ENCODE measurements at regions not wholly inside any gene's neighbourhood (a gene's known extent, or its start where the extent isn't known, plus 50 kb on each side); places are given as distances from the start of the nearest gene placed in this dataset.
"Not testable (repeated sequence)": the region's sequence is repeated elsewhere in the genome, so short reads cannot be mapped to it uniquely, and the experiment has no call there.

DNA sequence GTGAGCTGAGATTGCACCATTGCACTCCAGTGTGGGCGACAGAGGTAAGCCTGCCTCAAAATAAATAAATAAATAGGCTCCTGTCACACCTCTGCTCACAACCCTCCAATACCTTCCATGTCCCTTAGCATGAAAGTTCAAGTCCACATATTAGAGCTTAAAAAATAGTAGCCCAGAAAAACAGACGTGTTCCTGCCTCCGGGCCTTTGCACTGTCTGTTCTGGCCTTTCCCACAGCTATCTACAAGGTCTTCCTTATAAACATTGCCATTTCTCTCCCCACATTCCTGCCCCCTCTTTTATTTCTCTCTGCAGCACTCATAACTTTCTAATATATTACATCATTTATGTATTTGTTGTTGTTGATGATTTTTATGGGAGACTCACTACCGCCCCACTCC lies 85.6 kb upstream of the CASZ1 start:
- TF ChIP-seq, protein P1, sequence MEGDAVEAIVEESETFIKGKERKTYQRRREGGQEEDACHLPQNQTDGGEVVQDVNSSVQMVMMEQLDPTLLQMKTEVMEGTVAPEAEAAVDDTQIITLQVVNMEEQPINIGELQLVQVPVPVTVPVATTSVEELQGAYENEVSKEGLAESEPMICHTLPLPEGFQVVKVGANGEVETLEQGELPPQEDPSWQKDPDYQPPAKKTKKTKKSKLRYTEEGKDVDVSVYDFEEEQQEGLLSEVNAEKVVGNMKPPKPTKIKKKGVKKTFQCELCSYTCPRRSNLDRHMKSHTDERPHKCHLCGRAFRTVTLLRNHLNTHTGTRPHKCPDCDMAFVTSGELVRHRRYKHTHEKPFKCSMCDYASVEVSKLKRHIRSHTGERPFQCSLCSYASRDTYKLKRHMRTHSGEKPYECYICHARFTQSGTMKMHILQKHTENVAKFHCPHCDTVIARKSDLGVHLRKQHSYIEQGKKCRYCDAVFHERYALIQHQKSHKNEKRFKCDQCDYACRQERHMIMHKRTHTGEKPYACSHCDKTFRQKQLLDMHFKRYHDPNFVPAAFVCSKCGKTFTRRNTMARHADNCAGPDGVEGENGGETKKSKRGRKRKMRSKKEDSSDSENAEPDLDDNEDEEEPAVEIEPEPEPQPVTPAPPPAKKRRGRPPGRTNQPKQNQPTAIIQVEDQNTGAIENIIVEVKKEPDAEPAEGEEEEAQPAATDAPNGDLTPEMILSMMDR (IDR thresholded peaks at IDR 0.05) = no peak
- TF ChIP-seq POLR2A (IDR thresholded peaks at IDR 0.05) = no peak
- Histone ChIP-seq H3K9me3 (no peaks in the 10 kb centered on the region), H3K4me1 (no peaks in the 10 kb centered on the region), H3K27me3 (peaks cover 0 to 50% (median 0%) of the 10 kb centered on the region in 4 donors), H3K36me3 (no peaks in the 10 kb centered on the region), H3K27ac (no peak overlapping the region), H3K4me3 (no peak overlapping the region)
- DNase-seq = no peak
- intact Hi-C loops (cut with DNase I) = no loop called here
- 91 to 92% methylated on average over 4 of the region's 4 CpGs for WGBS, 2 donors

DNA sequence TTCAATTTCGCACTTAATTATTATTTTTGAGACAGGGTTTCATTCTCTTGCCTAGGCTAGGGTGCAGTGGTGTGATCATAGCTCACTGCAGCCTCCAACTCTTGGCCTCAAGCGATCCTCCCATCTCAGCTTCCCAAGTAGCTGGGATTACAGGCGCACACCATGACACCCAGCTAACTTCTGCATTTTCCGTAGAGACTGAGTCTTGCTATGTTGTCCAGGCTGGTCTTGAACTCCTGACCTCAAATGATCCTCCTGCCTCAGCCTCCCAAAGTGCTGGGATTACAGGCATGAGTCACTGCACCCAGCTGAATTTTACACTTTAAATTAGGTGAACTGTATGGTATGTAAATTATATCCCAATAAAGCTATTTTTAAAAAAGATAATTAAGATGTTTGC lies 90.6 kb upstream of the CASZ1 start:
- H3K9me3 ChIP-seq; intact Hi-C loops (cut with DNase I); H3K4me3 ChIP-seq; H3K27ac ChIP-seq; H3K36me3 ChIP-seq; DNase-seq: not testable (repeated sequence)
- peaks cover 7 to 39% (median 18%) of the 10 kb centered on the region in 3 donors for H3K4me1 ChIP-seq
- H3K27me3 ChIP-seq = peaks cover 0 to 89% (median 0%) of the 10 kb centered on the region in 4 donors
- 83 to 89% methylated on average over 4 of the region's 4 CpGs for WGBS, 2 donors

DNA sequence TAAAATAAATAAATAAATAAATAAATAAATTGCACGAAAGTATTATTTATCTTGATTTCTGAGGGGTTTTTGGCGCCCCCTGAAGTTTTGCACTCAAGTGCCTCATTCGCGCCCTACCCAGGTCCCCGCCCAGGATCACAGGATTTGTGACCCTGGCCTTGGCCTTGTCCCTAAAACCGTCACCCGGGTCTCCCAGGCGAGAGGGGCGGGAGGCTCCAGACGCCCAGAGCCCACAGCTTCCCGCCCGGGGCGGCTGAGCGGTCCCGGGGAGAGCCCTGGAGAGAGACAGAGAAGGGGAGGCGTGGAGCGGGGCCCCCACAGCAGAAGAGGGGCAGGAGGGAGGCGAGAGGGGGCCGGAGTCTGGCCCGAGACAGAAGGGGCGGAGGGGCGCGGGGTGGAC lies 91.8 kb upstream of the CASZ1 start:
- intact Hi-C loops (cut with DNase I) = no loop called here
- Histone ChIP-seq H3K9me3 (no peaks in the 10 kb centered on the region), H3K27me3 (peaks cover 0 to 86% (median 0%) of the 10 kb centered on the region in 4 donors), H3K36me3 (no peaks in the 10 kb centered on the region), H3K4me3 (peak overlapping the region in 2 of 4 donors; percentile 29 to 51), H3K4me1 (peaks cover 7 to 39% (median 18%) of the 10 kb centered on the region in 3 donors), H3K27ac (no peak overlapping the region)
- TF ChIP-seq, protein P1 (IDR thresholded peaks at IDR 0.05) = no peak
- TF ChIP-seq POLR2A (IDR thresholded peaks at IDR 0.05) = no peak
- DNase-seq = no peak
- WGBS, 2 donors = 25 to 43% methylated on average over 8 to 9 of the region's 23 CpGs

DNA sequence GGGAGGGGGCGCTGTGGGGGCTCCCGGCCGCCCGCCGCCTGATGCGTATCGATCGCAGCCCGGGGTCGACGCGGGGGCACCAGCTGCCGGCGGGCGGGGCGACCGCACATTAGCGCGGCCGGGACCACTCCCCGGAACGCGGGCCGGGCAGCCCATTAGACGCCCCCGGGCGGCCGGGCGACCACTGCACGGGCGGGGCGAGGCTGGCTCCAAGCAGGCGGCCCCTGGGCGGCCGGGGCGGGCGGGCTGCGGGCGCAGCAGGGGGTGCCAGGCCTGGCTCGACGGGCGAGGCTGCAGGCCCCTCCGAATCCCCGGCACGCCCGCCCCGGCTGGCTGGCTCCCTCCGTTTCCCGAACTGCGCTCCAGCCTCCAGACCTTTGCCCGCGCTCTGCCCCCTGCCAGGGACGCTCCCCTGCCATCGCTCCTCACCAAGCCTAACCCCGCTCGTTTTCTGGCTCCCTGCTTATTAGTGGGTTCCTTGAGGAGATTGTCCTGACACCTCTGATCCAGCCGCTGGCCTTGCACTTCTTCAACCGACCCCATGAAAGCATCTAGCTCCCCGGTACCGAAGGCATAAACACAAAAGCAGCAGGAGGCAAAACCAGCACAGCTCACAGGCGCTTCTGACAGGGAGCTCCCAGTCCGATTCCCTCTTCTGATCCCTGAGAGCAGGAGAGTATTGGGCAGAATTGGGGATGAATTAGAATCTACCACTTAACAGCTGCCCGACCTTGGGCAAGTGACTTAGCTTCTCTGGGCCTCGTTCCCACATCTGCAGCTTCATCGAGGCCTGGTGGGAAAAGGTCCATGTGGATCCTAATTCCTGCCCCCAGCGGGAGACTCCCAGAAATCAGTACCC lies 92.6 kb upstream of the CASZ1 start:
- H3K9me3 ChIP-seq = no peaks in the 10 kb centered on the region
- intact Hi-C loops (cut with DNase I) = no loop called here
- no peak for DNase-seq
- no peaks in the 10 kb centered on the region for H3K36me3 ChIP-seq
- H3K27me3 ChIP-seq = peaks cover 0 to 91% (median 0%) of the 10 kb centered on the region in 4 donors
- H3K27ac ChIP-seq = no peak overlapping the region
- TF ChIP-seq, protein P1 (IDR thresholded peaks at IDR 0.05) = no peak
- TF ChIP-seq POLR2A (IDR thresholded peaks at IDR 0.05) = no peak
- peaks cover 7 to 39% (median 18%) of the 10 kb centered on the region in 3 donors for H3K4me1 ChIP-seq
- H3K4me3 ChIP-seq = peak overlapping the region in 2 of 4 donors; percentile 29 to 51
- 53 to 77% methylated on average over 12 to 23 of the region's 66 CpGs for WGBS, 2 donors

DNA sequence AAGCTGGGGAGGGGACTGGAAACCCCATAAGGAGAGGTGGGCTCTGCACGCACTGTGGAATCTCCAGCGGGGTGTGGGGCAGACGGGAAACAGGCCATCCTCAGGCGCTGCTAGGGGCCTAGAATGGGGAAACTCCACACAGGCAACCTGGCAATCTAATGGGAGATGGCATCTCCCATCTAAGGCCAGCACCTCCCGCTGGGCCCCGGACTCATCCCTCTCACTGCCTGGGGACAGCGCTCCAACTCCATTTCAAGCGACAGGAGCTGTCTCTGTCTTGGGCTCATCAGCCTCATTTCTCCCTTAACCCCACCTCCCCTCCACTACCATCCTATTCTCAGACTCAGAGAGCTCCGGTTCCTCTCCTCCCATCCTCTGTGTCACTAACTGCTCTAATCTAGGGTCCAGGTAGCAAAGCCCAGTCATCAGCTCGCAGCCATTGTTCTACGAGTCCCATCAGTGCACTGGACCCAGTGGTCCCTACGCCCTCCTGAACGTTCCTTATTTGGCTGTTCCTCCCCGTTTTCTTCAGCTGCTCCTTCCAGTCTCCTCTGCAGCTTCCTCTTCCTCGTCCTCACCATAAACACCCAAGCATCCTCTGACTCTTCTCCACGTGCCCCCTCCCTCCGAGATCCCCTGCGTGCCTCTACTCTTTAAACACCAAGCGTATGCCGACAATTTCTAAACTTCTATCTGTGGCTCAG lies 93.4 kb upstream of the CASZ1 start:
- peaks cover 7 to 39% (median 18%) of the 10 kb centered on the region in 3 donors for H3K4me1 ChIP-seq
- DNase-seq = no peak
- H3K9me3 ChIP-seq = no peaks in the 10 kb centered on the region
- peaks cover 0 to 85% (median 0%) of the 10 kb centered on the region in 4 donors for H3K27me3 ChIP-seq
- H3K27ac ChIP-seq = peak overlapping the region in 1 of 4 donors; percentile 68
- no peaks in the 10 kb centered on the region for H3K36me3 ChIP-seq
- WGBS, 2 donors = 71 to 75% methylated on average over 17 to 19 of the region's 20 CpGs
- intact Hi-C loops (cut with DNase I) = no loop called here
- no peak overlapping the region for H3K4me3 ChIP-seq
- no peak for TF ChIP-seq POLR2A (IDR thresholded peaks at IDR 0.05)
- TF ChIP-seq, protein P1 (IDR thresholded peaks at IDR 0.05) = no peak

Measured in esophagus squamous epithelium (tissue), 5 donors.